GM21723 (cell line): ENCODE measurements at regions not wholly inside any gene's neighbourhood (a gene's known extent, or its start where the extent isn't known, plus 50 kb on each side); places are given as distances from the start of the nearest gene placed in this dataset.
"Not testable (repeated sequence)": the region's sequence is repeated elsewhere in the genome, so short reads cannot be mapped to it uniquely, and the experiment has no call there.

Experiments used
- ATAC-seq: cut with Tn5 transposase; IDR thresholded peaks from one replicate; pipeline ENCODE4 v1.9.1; 2021; ENCODE audit warnings: mild to moderate bottlenecking, moderate library complexity; ENCODE audit not compliant: unreplicated experiment

DNA sequence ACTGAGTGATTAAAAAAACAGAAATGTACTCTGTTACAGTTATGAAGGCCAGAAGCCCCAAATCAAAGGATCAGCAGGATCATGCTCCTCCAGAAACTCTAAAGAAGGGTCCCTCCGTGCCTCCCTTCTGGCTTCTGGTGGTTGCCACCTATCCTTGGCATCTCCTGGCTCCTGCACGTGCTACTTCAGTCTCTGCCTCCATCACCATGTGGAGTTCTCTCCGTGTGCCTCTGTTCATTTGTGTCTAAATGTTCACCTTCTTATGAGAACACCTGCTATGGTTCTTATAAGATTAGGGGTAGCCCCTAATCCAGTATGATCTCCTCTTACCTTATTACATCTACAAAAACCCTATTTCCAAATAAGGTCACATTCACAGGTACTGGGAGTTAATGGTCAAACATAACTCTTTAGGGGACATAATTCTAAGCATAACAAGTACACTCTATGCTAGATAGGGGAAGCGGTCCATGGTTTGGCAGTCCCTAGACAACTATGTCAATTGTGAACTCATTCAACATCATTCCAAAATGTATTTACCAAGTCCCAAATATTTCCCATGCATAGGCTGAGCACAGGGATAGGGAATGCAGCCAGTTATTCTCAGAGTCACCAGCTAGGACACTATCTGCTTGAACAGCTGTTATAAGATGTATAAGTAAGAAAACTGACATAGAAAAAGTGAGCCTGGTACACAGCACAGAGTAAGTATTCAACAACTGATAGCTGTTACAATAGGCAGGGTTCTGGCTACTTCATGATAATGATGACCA is 295.5 kb upstream of the BOD1L1 start:
- ATAC-seq = no peak

- not testable (repeated sequence) for ATAC-seq
These were observed 297.4 kb upstream of the BOD1L1 start for GRCh38 chr4:13924900-13925299.

- ATAC-seq = no peak
These were observed 300.7 kb upstream of the BOD1L1 start for GRCh38 chr4:13928214-13928613.

DNA sequence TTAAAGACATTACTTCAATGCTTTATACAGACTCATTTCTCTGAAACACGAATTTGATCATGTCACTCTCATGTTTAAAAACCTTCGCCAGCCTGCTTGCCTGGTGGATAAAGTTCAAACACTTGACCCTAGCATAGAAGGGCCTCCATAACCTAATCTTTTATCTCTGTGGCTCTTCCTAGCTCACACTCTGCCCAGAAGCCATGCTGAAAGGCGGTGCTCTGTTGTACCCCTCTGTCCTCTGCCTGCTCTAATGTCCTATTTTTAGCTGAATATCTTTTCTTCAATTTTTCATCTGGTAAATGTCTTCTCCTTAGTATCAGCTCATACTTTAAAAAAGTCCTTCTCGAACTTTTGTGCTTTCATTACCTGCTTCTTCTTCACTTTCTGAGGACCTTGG is 302.6 kb upstream of the BOD1L1 start:
- ATAC-seq = no peak

DNA sequence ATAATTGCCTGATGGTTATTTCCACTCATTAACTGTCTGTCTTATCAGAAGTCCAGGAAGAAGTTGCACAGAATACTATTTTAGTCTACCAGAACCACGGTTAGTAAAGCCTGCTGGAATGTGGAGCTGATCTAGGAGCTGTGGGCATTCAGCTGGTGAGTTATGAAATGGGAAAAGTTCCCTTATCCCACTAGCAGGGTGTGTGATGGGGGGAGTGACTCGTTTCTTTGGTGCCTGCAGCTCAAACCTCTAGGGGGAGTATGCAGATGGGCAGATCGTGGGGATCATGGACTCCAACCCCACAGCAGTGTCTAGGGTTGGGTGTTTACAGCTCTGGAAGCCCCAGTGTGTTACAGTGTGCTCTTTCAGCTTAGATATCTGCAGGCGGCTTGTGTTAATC is 305.7 kb upstream of the BOD1L1 start:
- no peak for ATAC-seq

- ATAC-seq = no peak
These were observed 310.8 kb upstream of the BOD1L1 start for GRCh38 chr4:13938299-13938698.

GRCh38 chr4:13940921-13941320 is 313.4 kb upstream of the BOD1L1 start:
- no peak for ATAC-seq

DNA sequence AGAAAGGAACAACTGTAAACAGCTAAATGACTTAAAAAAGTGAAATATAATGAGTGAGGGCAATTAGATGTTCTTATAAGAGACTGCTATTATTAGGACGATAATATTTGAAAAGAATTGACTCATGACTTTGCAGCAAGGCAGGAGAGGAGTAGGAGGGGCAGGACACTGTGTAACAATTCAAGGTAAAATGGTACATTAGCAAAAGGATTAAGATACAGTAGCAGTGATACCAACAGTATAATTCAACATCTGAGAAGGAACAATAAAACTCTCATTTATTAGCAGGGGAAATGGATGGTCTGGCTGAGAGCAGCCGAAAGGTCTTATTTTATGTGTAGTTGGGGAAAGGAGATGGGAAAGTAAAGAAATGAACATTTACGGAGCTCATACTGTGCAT is 315.5 kb upstream of the BOD1L1 start:
- ATAC-seq = no peak

GRCh38 chr4:13944095-13944511 is 316.6 kb upstream of the BOD1L1 start:
- ATAC-seq = no peak

DNA sequence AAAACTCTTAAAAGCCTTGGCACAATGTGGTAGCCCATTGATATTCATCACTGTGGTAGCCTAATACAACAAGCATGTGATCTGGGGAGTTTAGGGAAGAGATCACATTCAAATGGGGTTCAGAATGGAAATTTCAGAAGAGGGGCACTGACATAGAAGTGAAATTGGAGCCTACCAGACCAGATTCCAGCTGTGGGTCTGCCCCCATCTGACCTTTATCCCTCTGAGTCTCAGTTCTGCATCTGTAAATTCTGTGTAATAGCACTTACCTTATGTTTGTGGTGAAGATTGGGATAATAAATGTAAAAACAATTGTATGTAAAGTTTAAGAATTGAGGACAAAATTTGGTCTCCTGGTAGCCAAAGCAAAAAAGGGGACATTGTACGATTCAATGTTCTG is 320.4 kb upstream of the BOD1L1 start:
- ATAC-seq = no peak

DNA sequence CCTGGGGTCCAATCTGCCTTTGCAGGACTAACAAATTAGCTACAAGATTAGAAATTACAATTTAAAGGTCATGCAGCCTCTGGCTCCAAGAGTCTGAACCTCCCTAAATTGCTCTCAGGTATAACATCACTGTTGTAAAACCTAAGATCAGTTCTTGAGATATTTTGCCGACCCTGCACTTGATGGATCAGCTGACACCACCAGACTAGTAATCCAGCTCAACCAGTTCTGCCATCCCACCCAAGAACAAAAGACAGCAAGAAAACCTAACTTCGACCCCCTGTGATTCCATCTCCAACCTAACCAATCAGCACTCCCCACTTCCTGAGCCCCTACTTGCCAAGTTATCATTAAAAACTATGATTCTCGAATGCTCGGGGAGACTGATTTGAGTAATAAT is 323.0 kb upstream of the BOD1L1 start:
- ATAC-seq = no peak

- ATAC-seq = no peak
These were observed 325.6 kb upstream of the BOD1L1 start for GRCh38 chr4:13953083-13953482.

- ATAC-seq = no peak
These were observed 328.0 kb upstream of the BOD1L1 start for GRCh38 chr4:13955551-13955950.

GRCh38 chr4:13956947-13957346 is 329.4 kb upstream of the BOD1L1 start:
- ATAC-seq = no peak

DNA sequence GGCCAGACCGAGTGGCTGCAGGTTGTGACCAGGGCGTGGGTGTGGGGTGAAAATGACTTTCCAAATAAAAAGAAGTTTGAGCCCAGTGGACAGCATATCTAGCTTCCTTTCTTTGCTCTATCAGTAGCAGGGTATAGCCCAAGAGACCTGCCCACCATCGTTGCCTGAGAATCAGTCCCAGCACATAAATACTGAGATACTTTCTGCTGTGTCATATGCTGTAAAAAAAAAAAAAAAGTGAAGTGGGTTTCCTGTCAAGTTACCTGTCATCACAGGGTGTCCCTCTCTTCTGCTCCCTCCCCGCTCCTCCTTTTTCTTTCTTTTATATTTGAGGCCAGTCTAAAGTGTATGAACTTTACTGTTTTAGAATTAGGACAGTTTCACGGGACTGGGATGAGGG is 330.3 kb upstream of the BOD1L1 start:
- ATAC-seq = no peak

GRCh38 chr4:13963601-13964000 is 336.1 kb upstream of the BOD1L1 start:
- ATAC-seq = no peak

DNA sequence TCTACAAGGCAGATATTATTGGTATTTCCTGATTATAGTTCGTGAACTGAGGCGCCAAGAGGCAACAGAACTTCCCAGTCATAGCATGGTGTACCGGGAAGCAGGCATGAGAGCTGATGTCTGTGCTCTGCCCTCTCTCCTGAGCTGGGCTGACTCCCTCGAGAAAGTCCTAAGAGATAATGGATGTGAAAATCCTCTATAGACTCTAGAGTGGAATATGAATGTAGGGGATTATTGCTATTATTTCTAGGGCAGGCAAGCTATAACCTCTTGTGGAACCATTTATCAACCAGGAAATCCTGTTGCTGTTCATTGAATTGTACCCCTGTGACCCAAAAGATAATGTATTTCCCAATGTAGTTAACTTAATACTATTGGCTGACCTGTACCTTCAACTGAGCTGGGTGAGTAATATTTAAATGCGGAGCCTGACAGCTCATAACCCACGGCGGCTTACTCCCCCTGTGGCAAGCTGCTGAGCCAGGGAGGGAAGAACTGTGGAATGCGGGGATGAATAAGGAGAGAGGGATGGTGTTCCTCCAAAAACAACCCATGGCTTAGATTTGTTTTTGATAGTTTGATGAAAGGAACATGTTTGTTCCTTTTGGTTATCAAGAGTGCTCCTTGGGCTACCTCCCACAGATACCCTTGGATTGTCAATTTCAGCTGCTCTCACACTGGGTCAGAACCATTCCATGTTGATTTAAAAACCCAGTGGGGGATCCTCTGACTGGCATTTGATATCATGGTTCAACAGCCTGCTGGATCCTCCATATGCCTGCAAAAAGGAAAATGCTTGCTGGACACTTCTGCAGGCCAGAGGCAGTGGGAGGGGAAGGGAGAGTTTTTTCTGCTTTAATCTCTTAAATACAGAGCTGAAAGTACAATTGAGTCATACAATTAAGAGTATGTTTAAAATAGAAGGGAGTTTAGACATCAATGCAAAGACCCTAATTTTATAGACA is 339.0 kb upstream of the BOD1L1 start:
- ATAC-seq = no peak

GRCh38 chr4:13968723-13969122 is 341.2 kb upstream of the BOD1L1 start:
- ATAC-seq = no peak

DNA sequence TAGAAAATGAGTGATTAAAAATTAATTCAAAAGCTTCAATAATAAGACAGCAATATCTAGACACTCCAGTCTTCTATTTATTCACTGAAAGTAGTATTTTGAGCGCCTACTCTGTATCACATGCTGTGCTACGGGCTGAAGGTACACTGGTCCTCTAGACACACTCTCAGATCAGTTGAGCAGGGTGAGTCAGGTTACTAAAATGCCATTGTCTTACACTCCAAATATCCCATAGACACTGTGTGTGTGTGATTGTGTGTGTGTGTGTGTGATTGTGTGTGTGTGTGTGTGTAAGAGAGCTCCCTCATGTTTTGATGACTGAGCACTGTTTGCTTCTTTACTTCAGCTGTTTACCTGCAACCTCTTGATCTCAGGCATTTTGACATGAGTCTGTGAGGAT is 342.8 kb upstream of the BOD1L1 start:
- no peak for ATAC-seq

DNA sequence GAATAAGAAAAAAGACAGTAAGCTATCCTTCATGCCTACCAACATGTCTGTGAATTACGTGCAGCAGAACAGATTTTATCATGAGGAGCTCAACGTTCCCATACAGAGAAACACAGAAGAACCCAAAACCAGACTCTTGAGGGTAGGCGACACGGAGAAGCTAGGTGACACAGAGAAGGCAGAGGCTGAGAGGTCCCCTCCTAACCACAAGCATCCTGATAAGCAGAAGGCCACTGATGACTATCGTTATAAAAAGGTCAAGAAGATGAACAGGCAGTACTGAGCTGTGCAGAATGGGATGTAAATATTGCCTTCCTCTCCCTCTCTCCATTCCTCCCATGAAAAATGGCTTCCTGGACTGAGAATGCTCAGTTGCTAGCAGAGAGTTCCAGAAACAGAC is 350.2 kb upstream of the BOD1L1 start:
- ATAC-seq = no peak

DNA sequence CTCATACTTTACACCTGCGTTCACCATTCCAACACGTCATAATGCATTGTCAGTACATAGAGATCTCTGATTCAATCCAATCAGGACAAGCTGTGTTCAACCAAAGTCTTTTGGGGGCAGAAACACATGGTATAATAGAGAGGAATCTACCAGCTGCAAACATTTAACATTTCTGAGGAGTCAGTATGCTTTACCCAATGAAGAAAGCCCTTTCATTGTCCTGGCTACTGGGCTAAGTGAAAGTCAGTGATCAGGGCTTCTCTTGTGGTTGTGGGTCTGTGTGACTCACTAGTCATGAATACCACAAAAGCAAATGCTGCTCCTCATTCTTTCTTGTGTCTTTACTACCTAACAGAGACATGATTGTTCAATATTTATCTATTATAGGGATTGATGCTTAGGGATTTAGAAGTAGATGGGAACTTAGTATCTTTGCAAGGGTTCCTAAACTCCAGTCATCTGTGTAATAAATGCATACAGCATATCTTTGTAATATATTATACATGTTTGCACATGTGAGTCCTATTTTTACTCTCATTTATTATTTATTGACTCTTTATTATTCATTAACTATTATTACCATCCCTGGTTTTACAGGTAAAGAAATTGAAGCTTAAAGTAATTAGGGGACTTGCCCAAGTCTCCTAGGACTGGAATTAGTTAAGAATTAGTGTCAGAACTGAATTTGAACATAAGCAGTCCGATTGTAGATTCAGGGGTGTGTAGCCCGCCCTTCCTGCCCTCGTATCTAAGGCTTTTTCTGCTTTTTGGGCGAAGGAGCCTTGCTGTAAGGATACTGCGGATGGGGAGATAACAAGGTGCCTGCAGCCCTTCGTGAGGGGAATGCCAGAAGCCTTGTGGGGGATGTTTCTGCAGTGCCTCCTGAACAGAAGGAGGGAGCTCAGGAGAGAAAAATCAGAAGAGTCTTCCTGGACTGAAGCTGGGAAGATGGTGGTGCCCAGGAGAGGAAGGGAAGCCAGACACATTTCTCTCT is 353.1 kb upstream of the BOD1L1 start:
- no peak for ATAC-seq
